ENCODE measurements at regions not wholly inside any gene's neighbourhood (a gene's known extent, or its start where the extent isn't known, plus 50 kb on each side); places are given as distances from the start of the nearest gene placed in this dataset.

DNA sequence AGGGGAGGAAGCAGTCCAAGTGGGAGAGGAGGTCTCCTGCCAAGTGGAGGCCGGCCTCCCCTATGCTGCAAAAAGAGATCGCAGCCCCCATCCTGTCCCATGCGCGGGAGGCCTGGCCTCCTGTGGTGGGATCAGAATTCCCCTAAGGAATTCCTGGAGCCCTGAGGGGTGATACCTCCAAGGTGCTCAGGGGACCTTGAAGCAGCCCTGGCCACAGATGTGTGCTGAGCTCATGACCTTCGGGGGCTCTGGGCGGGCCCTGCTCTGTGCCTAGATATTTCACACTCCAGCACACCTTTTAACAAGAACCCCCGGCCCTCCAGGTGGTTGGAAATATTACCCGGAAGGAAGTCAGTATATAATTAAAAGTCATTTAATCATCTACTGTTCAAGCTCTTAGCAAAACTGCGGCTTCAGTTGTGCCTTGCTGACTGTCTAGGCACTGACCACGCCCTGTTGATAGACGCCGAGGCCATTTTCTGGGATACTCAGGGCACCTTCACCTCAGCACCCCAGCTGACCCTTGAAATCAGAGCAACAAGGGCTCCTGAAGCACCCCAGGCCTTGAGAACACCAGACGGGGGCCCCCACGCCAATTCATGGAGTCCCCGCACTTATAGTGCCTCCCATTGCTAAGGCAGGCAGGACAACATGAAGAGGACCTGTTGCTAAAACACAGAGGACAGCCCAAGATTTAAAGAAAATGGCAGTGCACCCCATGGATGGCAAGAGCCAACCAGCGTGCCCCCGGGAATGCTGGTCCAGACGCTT lies 119.1 kb downstream of the NDUFA10 start:
- DNase-seq (ENCODE audit: low read depth) = no peak

DNA sequence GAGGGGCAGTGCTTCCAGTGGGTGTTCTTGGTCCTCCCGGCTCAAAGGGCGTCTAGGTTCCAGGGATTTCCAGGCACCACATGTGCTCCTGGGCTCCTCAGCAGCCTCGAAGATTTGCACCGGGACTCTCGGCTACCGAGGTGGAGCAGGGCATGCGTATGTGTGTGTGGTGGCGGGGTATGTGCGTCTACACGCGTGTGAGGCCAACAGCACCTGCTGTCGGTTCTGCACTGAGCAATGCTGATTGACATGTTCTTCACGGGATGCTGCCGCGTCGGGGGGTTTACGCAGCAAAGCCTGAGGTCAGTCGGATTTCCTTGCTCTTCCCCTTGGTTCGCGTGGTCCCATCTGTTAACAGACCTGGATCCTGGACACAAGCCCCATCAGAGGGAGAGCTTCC lies 119.8 kb downstream of the NDUFA10 start:
- DNase-seq (ENCODE audit: low read depth) = no peak

GRCh38 chr2:239904496-239904895 lies 120.6 kb downstream of the NDUFA10 start:
- no peak for DNase-seq (ENCODE audit: low read depth)

- DNase-seq (ENCODE audit: low read depth) = no peak
These were observed 121.3 kb downstream of the NDUFA10 start for GRCh38 chr2:239903803-239904202.

GRCh38 chr2:239903210-239903609 lies 121.9 kb downstream of the NDUFA10 start:
- DNase-seq (ENCODE audit: low read depth) = no peak

DNA sequence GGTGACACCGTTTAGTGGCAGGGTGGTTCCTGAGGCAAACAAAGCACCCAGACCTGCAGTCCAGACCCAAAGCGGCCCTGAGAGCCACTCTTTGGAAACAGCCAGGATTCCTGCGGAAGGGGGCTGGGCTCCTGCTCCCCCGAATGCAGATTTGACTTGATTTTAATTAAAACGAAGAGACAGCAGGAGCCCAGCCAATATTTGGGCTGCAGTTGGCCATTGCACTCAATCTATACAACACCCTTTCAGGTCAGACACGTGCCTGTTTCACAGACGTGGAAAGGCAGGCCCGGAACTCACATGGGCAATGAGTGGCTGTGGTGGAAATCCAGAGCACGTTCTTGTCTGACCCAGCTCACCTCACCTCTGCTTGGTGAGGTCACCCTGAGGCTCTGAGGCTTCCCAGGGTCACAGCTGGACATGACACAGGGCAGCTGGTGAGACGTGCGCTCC lies 122.4 kb downstream of the NDUFA10 start:
- DNase-seq (ENCODE audit: low read depth) = no peak

- DNase-seq (ENCODE audit: low read depth) = no peak
These were observed 126.7 kb downstream of the NDUFA10 start for GRCh38 chr2:239898292-239898925.

- DNase-seq (ENCODE audit: low read depth) = no peak
These were observed 127.4 kb downstream of the NDUFA10 start for GRCh38 chr2:239897596-239898235.

DNA sequence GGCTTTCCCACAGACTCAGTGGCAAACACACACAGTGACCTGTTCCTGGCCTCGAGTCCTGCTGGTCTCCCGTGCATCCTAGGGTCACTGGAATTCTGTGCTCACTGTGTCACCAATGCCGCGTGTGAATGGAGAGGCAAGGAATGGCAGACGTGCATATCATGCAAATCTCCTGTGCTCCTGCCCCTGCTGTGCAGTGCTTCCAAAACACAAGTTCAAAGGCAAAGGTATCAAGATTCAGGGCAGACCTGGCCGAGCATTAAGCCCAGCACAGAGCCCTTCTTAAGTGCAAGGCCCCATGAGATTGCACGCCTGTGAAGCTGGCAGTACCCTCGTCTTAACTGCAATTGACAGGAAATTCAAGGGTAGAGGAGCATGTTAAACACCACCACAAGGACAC lies 129.1 kb downstream of the NDUFA10 start:
- no peak for DNase-seq (ENCODE audit: low read depth)

GRCh38 chr2:239895669-239896068 lies 129.5 kb downstream of the NDUFA10 start:
- no peak for DNase-seq (ENCODE audit: low read depth)

- no peak for DNase-seq (ENCODE audit: low read depth)
These were observed 130.0 kb downstream of the NDUFA10 start for GRCh38 chr2:239895116-239895515.

DNA sequence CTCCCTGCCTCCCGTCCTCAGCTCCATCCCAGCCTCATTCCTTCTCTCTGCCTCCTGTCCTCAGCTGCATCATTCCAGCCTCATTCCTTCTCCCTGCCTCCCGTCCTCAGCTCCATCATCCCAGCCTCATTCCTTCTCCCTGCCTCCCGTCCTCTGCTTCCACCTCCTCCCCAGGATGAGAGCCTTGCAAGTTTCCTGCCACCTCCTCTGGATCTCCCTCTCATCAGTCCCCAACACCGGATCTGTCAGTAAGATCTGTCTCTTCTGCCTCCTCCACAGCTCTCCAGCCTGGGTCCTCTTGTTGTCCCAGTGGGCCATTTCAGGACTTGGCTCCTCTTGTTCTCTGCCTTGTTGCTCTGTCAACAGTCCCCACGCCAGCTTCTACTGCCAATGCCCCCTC lies 130.9 kb downstream of the NDUFA10 start:
- no peak for DNase-seq (ENCODE audit: low read depth)

- DNase-seq (ENCODE audit: low read depth) = no peak
These were observed 132.0 kb downstream of the NDUFA10 start for GRCh38 chr2:239893236-239893515.

GRCh38 chr2:239892441-239893235 lies 132.5 kb downstream of the NDUFA10 start:
- DNase-seq (ENCODE audit: low read depth) = no peak

- DNase-seq (ENCODE audit: low read depth) = no peak
These were observed 133.4 kb downstream of the NDUFA10 start for GRCh38 chr2:239891698-239892097.

DNA sequence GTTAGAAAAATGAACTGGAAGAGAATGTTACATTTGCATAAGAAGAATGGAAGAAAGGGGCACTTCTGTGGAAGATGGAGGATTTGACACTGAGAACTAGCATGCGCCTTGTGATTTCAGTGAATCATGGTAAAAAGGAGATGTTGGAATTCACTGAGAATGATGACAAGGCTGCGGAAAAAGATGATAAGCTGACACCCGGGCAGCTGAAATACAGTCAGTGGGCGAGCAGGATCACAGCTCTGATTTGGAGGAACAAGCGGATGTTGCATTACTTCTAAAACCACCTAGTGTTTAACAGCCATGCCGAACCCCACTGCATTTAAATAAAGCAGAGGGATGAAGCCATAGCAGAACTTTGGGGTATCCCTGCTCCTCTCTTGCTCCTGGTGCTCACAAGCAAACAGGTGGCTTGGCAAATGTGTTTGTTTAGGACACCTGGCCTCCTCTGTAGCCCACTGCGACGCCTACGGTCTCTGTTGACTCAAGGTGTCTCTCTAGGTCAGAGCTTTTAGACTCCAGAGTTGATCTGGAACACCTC lies 134.9 kb downstream of the NDUFA10 start:
- no peak for DNase-seq (ENCODE audit: low read depth)

- DNase-seq (ENCODE audit: low read depth) = no peak
These were observed 135.5 kb downstream of the NDUFA10 start for GRCh38 chr2:239889641-239890121.

DNA sequence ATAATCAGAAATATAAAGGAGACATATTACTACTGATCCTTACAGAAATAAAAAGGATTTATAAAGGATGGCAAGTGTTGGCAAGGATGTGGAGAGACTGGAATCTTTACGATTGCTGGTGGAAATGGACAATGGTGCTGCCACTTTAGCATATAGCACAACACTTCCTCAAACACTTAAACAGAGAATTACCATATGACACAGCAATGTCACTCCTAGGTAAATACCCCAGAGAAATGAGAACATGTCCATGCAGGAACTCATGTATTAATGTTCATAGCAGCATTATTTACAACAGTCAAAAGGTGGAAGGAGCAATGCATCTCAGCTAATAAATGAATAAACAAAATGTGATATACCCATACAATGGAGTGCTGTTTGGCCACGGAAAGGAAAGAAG lies 137.5 kb downstream of the NDUFA10 start:
- no peak for DNase-seq (ENCODE audit: low read depth)

GRCh38 chr2:239886781-239887180 lies 138.4 kb downstream of the NDUFA10 start:
- no peak for DNase-seq (ENCODE audit: low read depth)

DNA sequence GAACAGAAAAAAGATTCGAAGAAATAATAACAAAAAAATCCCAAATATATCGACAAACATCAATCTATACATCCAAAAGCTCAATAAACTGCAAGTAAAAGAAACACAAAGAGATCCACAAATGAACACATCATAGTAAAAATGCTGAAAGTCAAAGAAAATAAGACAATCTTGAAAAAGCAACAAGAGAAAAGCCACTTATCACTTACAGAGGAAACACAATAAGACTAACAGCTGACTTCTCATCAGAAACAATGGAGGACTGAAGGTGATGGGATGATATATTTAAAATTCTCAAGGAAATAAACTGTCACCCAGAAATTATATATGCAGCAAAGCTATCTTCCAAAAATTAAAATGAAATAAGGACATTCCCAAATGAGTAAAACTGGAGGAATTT lies 140.3 kb downstream of the NDUFA10 start:
- no peak for DNase-seq (ENCODE audit: low read depth)

DNA sequence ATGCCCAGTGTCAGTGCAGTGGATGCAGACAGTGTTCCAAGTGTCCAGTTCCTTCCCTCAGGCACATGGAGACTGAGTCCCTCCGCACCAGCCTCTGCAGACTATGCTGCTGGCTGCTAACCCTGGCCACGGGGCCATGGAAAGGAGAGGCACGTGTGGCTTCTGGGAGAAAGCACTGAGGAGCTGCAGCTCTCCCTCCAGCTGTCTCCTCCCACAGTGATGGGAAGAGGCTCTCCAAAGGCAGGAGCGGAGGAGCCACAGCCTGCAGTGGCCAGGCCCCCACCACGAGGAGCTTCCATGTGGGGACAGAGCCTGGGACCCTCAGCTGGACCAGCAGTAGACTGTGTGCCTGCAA lies 141.1 kb downstream of the NDUFA10 start:
- no peak for DNase-seq (ENCODE audit: low read depth)

DNA sequence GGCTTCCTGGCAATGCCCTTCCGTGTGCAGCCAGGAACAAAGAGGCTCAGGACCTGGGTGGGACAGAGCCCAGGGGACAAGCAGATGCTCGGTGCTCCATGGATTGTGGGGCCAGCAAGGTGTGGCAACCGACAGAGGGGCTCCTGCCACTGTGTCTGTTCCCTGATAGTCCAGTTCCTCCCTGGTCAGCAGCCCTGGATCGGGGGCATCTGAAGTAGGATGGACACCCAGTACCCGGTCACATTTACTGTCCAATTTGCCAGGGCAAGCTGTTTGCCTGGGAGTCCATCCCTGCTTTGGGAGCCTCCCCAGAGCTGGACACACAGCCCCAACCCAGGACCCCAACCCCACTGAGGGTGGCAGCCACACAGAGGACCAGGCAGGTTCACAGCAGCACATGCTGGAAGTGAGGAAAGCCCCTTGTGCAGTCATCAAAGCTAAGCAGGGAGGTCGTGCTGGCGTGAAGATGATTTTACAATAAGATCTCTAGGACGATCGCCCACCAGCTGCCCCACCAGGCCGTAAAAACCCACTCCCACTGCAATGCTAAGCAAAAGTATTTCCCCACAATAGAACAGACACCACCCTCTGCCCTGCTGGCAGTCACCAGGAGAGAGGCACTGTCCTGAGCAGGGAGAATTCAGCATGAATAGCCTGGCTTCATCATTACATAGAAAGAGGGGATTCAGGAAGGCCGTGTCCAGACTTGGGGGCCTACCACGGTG lies 141.7 kb downstream of the NDUFA10 start:
- no peak for DNase-seq (ENCODE audit: low read depth)

Measured in GM04504 (cell line).